A549 (cell line): ENCODE measurements at regions not wholly inside any gene's neighbourhood (a gene's known extent, or its start where the extent isn't known, plus 50 kb on each side); places are given as distances from the start of the nearest gene placed in this dataset.

Experiments used
- CBX2 ChIP-seq: fragments of 200-600 bp; sonication (generic); IDR thresholded peaks from 2 replicates; pipeline ENCODE4 v1.6.1; 2016; ENCODE audit warnings: low read depth, mild to moderate bottlenecking, borderline replicate concordance
- CEBPB ChIP-seq, 2 experiments: fragments of >200 bp in 1 of 2; sonication (Bioruptor Twin) in 1 of 2; formaldehyde crosslinking in 1 of 2; IDR thresholded peaks; 2 replicates each; pipeline ENCODE4 v1.6.1; 2012 to 2016
- ELK1 ChIP-seq: fragments of 150-350 bp; IDR thresholded peaks from 2 replicates; pipeline ENCODE4 v1.6.1; 2014; ENCODE audit warnings: low read depth, mild to moderate bottlenecking, low read length
- EP300 ChIP-seq, 2 experiments: fragments of >200 bp; sonication (Bioruptor Twin); formaldehyde crosslinking; IDR thresholded peaks; 2 replicates in 1 of 2; 3 replicates in 1 of 2; pipeline ENCODE4 v1.6.1; 2016 to 2017
- ESRRA ChIP-seq: fragments of 150-350 bp; IDR thresholded peaks from 2 replicates; pipeline ENCODE4 v1.6.1; 2014; ENCODE audit warnings: mild to moderate bottlenecking, low read length, borderline replicate concordance
- FOSL2 ChIP-seq, 2 experiments: fragments of 450-650 bp in 1 of 2; fragments of >200 bp in 1 of 2; sonication (Bioruptor Twin) in 1 of 2; formaldehyde crosslinking; IDR thresholded peaks; 2 replicates each; pipeline versions ENCODE4 v1.5.0 to v1.6.1; 2016 to 2020; ENCODE audit warnings: mild to moderate bottlenecking in 1 of 2, moderate library complexity in 1 of 2
- JUNB ChIP-seq: fragments of >200 bp; sonication (Bioruptor Twin); formaldehyde crosslinking; IDR thresholded peaks from 2 replicates; pipeline ENCODE4 v1.6.1; 2016
- MYC ChIP-seq: IDR thresholded peaks from 2 replicates; pipeline ENCODE4 v1.6.1; 2012; ENCODE audit warnings: mild to moderate bottlenecking, inconsistent platforms, low read length, improper control_type of control experiment, borderline replicate concordance
- REST ChIP-seq: fragments of 200-600 bp; sonication (generic); IDR thresholded peaks from 2 replicates; pipeline ENCODE4 v1.6.1; 2016; ENCODE audit warnings: antibody characterized with exemption, mild to moderate bottlenecking, moderate library complexity
- RFX5 ChIP-seq: fragments of 450-650 bp; IDR thresholded peaks from 2 replicates; pipeline ENCODE4 v1.7.1; 2014; ENCODE audit warnings: antibody characterized with exemption, mild to moderate bottlenecking, moderate library complexity
- RNF2 ChIP-seq: fragments of 200-600 bp; sonication (generic); IDR thresholded peaks from 2 replicates; pipeline ENCODE4 v1.6.1; 2016; ENCODE audit warnings: low read depth, mild to moderate bottlenecking, antibody characterized with exemption, moderate library complexity, borderline replicate concordance
- SMC3 ChIP-seq: fragments of >200 bp; sonication (Bioruptor Twin); formaldehyde crosslinking; IDR thresholded peaks from 3 replicates; pipeline ENCODE4 v1.6.1; 2018; ENCODE audit warnings: inconsistent platforms
- USF2 ChIP-seq: fragments of 450-650 bp; IDR thresholded peaks from 2 replicates; pipeline ENCODE4 v1.6.1; 2014; ENCODE audit warnings: antibody characterized with exemption
- TF ChIP-seq, protein P1 (sequence below): fragments of >200 bp; sonication (Bioruptor Twin); formaldehyde crosslinking; IDR thresholded peaks from 3 replicates; pipeline ENCODE4 v1.5.1; 2016

GRCh38 chr10:65742906-65743305, 1182.9 kb upstream of the LRRTM3 start:
- TF ChIP-seq, protein P1, sequence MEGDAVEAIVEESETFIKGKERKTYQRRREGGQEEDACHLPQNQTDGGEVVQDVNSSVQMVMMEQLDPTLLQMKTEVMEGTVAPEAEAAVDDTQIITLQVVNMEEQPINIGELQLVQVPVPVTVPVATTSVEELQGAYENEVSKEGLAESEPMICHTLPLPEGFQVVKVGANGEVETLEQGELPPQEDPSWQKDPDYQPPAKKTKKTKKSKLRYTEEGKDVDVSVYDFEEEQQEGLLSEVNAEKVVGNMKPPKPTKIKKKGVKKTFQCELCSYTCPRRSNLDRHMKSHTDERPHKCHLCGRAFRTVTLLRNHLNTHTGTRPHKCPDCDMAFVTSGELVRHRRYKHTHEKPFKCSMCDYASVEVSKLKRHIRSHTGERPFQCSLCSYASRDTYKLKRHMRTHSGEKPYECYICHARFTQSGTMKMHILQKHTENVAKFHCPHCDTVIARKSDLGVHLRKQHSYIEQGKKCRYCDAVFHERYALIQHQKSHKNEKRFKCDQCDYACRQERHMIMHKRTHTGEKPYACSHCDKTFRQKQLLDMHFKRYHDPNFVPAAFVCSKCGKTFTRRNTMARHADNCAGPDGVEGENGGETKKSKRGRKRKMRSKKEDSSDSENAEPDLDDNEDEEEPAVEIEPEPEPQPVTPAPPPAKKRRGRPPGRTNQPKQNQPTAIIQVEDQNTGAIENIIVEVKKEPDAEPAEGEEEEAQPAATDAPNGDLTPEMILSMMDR: no peak
- TF ChIP-seq REST (no peak), CEBPB (IDR thresholded peaks at IDR 0.05) (no peak), ESRRA (no peak), RNF2 (no peak), EP300 (IDR thresholded peaks at IDR 0.05) (no peak), RFX5 (no peak), ELK1 (no peak), USF2 (no peak), MYC (no peak), CBX2 (no peak), SMC3 (no peak), JUNB (no peak), FOSL2 (IDR thresholded peaks at IDR 0.05) (no peak), FOSL2 (CRISPR knock-in tag; IDR thresholded peaks at IDR 0.05) (no peak)
